Stimulated activated CD8-positive, alpha-beta memory T cell treated with anti-CD3 and anti-CD28 coated beads, Interleukin-15, amount 100 ng/mL, for 48 hours (primary cell): ENCODE measurements at regions not wholly inside any gene's neighbourhood (a gene's known extent, or its start where the extent isn't known, plus 50 kb on each side); places are given as distances from the start of the nearest gene placed in this dataset.

Experiments used
- DNase-seq, 2 donors: peaks; one replicate each; pipeline ENCODE4 v3.0.0-alpha.2; 2020; ENCODE audit warnings: low read depth in 2 of 2

DNA sequence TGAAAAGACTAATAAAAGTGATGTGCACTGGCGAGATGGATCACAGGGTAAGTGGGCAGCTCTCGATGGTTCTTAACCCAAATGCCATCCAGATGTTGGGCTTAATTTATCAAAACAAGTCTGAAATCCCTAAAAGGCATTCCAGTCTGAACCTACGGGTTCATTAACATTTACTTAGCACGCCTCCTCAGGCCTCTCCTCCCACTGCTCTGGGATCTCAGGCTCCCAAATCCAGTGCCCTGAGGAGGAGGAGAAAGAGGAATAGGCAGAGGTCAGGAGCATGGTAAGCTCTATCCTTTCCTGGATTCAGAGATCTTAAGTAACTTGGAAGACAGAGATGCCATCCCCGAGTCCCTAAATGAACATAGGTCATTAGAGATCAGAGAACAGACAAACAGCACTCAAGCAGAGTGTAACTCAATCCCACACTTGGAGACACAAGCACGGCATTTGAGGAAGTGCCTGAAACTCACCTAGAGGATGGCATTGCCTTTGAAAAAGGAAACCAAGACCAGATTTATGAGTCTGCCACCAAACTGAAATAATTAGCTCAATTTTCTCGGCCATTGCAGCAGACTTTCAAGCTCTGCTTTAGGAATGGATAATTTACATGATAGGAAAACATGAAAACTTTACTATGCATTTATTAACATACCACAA lies 140.9 kb downstream of the CXCL12 start:
- no peak for DNase-seq

GRCh38 chr10:44242826-44243225 lies 142.1 kb downstream of the CXCL12 start:
- no peak for DNase-seq

DNA sequence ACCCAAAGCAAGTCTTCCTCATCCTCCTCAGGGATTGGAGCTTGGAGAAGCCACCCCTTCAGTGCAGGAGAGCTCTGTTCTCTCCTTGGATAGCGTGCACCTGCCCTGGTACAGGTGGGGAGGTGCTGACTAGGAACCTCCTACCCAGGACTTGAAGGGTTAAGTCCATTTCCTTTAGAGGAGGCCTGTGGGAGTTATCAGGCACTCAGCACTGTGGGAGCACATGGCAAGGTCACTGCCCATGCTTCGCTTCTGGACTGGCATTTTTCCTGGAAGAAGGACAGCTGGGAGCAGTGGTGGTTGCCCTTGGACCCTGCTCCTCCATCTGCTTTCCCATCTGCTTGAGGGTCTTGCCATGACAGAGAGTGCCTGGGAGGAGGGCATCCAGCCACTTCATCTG lies 142.8 kb downstream of the CXCL12 start:
- no peak for DNase-seq

- DNase-seq, result no peak
Observed at GRCh38 chr10:44240584-44241205, 144.2 kb downstream of the CXCL12 start.

- no peak for DNase-seq
Observed at GRCh38 chr10:44238212-44238611, 146.7 kb downstream of the CXCL12 start.

DNA sequence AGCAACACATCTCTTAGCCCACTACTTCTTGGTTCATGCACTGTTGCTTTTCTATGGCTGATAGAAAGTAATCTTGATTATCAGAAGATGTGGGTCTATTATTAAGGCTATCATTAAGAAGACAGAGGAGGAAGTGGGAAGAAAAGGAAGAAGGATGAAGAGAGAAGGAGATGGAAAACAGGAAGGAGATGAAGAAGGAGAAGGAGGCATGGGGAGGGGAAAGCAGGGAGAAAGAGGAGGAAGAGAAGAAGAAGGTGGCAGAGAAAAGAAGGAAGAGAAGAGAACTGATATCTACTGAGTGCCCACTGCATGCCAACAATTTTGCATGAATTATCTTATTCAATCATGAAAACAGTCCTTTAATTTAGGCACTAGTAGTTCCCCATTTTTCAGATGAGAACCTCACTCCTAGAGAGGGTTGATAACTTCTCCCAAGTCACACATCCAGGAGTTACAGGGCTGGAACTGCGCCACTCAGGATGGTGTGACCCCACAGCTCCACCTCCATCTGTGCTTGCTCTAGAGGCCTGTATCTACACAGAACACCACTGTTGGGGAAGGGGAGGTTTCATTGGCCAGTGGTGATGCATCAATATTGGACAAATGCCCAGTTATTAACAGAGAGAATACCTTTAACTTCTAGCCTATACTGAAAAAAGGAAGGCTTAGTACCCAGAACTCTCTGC lies 147.4 kb downstream of the CXCL12 start:
- no peak for DNase-seq

DNA sequence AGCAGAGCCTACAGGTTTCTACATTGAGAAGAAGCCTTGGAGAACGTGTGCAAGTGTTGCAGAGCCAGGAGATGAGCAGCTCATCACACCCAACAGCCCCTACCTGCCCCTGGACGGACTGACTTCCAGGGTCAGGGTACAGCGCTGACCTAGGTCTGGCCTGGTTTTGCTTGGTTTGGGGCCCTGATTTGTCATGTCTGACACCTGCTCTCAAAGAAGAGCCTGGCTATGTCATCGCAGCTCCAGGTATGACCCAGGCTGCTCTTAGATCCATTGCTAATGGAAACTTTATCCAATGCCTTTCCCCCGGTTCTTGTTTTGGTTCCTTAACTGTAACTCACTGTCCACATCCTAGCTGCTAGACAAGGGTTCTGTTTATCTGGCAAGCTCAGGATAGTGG lies 149.5 kb downstream of the CXCL12 start:
- DNase-seq, result no peak

- DNase-seq, result no peak
Observed at GRCh38 chr10:44234483-44234875, 150.4 kb downstream of the CXCL12 start.

GRCh38 chr10:44233561-44234482 lies 151.1 kb downstream of the CXCL12 start:
- no peak for DNase-seq

DNA sequence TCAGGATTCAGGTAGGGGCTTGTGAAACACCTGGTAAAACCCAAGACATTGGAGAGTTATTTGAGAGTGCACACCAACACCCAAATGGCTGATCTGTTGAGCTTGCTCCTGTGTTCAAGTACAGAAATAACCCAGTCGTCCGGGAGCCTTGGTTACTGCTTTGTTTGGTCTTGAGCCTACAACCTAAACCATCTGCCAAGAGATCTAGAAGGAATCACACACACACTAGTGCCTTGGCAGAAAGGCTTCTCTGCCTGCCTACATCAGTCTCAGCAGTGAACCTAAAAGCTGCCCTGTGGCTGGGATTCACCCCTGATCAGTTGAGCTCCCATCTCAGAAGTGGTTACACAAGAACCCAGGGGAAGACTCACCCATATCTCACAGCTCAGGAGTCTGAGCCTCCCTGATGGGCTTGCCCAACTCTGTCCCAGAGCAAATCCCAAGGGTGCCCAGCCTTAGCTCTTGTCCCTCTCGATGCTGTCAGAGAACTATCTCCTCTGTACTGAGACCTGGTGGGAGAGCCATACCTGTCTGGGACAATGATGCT lies 167.6 kb downstream of the CXCL12 start:
- DNase-seq, result no peak

DNA sequence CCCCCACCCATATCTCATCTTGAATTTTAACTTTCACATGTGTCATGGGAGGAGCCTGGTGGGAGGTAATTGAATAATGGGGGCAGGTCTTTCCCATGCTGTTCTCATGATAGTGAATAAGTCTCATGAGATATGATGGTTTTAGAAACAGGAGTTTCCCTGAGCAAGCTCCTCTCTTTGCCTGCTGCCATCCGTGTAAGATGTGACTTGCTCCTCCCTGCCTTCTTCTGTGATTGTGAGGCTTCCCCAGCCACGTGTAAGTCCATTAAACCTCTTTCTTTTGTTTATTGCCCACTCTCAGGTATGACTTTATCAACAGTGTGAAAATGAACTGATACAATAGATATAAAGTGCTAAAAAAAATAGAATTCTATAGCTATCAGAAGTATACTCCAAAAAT lies 168.8 kb downstream of the CXCL12 start:
- no peak for DNase-seq

DNA sequence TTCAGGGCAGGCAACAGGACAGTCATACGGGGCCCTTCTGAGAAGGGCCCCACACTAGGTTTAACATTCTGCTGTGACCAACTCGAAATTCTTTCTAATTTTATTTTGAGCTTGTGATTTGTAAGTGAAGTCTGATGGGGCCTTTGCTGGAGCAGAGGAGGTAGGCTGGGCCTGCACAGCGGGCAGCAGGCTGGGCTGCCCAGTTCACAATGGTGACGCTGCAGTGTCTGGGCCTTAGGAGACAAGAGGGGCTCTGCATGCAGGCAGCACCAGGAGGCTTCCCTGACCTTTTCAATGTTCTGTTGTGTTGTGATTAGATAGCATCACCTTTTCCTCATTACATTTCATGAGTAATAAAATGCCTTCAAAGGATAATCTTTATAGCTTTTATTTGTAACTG lies 175.1 kb downstream of the CXCL12 start:
- no peak for DNase-seq

DNA sequence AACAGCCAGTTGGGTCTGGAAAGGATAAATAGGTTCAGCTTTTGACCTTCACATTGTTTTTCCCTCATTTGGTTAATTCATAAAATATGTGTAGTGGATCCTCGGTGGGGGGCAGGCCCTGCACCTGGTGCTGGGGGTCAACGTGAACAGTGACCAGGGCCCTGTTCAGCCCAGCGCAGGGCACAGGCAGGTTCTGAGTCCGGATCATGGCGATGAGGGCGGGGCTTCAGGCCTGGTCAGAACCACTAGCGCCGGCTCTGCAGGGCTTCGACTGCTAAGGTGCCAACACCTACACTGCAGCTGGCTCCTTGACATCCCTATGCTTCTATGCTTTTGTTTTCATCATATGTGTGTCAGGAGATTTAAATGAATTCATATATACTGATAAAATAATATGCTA lies 177.7 kb downstream of the CXCL12 start:
- DNase-seq, result no peak

- DNase-seq, result no peak
Observed at GRCh38 chr10:44206127-44206818, 178.6 kb downstream of the CXCL12 start.

- DNase-seq, result no peak
Observed at GRCh38 chr10:44205067-44205466, 179.8 kb downstream of the CXCL12 start.

GRCh38 chr10:44203535-44203934 lies 181.4 kb downstream of the CXCL12 start:
- DNase-seq, result no peak

DNA sequence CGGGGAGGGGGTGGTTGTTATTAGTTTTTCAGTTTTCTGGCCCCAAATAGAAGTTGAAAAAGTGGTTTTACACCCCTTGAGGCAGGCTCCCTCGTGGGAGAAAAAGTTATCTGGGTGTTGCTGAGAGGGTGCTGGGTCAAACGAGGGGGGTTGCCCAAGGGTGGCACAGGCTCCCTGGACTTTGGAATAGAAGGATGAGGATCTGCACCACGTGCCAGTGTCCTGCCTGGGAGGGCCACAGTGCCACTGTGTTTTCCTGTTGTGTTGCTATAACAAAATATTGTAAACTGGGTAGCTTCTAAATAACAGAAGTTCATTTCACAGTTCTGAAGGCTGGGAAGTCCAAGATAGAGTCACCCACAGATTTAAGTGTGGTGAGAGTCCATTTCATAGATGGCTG lies 181.9 kb downstream of the CXCL12 start:
- DNase-seq, result no peak

GRCh38 chr10:44201656-44202055 lies 183.2 kb downstream of the CXCL12 start:
- no peak for DNase-seq

DNA sequence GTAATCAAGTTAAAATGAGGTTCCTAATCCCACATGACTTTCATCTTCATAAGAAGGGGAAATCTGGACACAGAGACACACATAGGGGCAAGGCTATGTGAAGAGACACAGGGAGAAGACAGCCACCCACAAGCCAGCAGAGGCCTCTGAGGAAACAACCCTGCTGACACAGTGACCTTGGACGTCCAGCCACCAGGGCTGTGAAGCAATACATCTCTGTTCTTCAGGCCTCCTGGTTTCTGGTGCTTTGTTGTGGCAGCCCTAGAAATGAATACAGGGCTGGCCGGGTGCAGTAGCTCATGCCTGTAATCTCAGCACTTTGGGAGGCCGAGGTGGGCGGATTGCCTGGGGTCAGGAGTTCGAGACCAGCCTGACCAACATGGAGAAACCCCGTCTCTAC lies 183.9 kb downstream of the CXCL12 start:
- DNase-seq, result no peak

DNA sequence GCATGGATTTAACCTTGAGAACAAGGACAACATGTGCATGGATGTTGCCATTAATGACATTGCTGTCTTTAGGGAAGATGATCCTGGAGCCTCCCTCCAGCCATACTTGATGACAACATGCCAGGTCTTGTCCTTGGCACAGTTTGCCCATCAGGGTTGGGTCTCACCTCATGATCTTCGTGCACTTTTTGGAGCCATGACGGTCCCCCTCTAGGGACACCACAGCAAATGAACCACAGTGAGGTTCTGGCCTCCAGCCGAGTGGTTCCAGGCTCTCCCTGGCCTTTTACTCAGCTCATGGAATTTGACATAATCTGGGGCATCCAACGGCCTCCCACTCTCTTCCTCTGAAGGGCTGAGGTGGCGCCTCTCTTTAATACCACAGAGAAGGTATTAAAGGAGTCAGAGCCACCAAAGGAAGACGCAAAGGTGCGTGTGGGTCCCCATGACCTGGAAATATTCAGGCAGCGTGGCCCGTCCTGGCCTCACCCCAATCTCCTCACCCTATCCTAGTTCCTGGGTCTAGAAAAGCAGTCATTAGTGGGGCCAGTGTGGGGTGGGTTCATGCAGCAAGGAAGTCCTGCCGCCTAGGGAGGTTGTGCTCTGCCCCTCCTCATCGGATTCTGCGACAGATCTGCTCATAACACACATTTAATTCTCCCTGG lies 184.8 kb downstream of the CXCL12 start:
- no peak for DNase-seq

GRCh38 chr10:44199267-44199666 lies 185.6 kb downstream of the CXCL12 start:
- DNase-seq, result no peak
